ENCODE measurements at regions not wholly inside any gene's neighbourhood (a gene's known extent, or its start where the extent isn't known, plus 50 kb on each side); places are given as distances from the start of the nearest gene placed in this dataset.
"Not testable (repeated sequence)": the region's sequence is repeated elsewhere in the genome, so short reads cannot be mapped to it uniquely, and the experiment has no call there.

DNA sequence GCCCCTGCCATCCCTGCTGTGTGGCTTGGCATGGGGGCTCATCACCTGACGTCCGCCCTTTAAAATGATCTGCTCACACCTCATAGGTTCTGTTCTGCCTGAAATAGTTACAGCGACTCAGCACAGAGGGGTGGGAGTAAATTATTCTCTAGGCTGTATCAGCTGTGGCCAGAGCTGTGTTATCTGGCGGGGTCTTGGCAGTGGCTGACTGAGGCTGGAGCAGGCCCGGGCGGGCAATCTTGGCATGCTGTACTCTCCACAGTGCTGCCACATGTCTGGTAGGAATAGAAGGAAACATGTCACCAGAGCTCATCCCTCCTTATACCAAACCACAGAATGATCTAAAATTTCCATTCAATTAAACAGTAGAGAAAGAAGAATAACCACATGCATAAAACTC, 499.9 kb upstream of the LMCD1 start:
- H3K27me3 ChIP-seq (ENCODE audit: control insufficient read depth in 2 of 2, insufficient read depth in 1 of 2, low read length in 1 of 2), result no peaks in the 10 kb centered on the region
- H3K36me3 ChIP-seq (ENCODE audit: control insufficient read depth in 2 of 2, insufficient read depth in 2 of 2, low read length in 1 of 2), result no peaks in the 10 kb centered on the region

DNA sequence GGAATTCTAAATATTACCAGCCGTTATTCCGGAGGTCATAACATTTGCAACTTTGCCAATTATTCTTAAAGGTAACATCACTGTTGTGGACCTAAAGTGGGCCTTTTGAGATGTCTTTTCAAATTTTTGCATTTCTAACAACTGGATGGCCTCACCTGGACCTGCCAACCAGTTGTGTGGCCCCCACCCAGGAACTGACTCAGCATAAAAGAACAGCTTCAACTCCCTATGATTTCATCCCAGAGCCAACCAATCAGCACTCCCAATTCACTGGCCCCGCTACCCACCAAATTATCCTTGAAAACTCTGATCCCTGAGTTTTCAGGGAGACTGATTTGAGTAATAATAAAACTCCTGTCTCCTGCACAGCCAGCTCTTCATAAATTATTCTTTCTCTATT, 489.7 kb upstream of the LMCD1 start:
- 96% methylated on average over 3 of the region's 3 CpGs for WGBS
- no peaks in the 10 kb centered on the region for H3K4me1 ChIP-seq (ENCODE audit: control insufficient read depth in 2 of 2, insufficient read depth in 2 of 2, low read length in 2 of 2)
- no peak overlapping the region for H3K27ac ChIP-seq (ENCODE audit: low read depth in 1 of 2, low read length in 1 of 2)
- DNase-seq (ENCODE audit: low read depth in 6 of 9, low spot score in 9 of 9), result no peak
- no peak overlapping the region for H3K4me3 ChIP-seq (ENCODE audit: low read length in 2 of 2)
- H3K36me3 ChIP-seq (ENCODE audit: control insufficient read depth in 2 of 2, insufficient read depth in 2 of 2, low read length in 1 of 2), result no peaks in the 10 kb centered on the region
- H3K27me3 ChIP-seq (ENCODE audit: control insufficient read depth in 2 of 2, insufficient read depth in 1 of 2, low read length in 1 of 2), result no peaks in the 10 kb centered on the region
- H3K9me3 ChIP-seq (ENCODE audit: control insufficient read depth in 2 of 2, insufficient read depth in 1 of 2, low read length in 1 of 2), result peaks cover 0 to 5% of the 10 kb centered on the region in 2 donors

More for the DNA sequence above, 499.9 kb upstream of the LMCD1 start:
- Histone ChIP-seq H3K4me1 (ENCODE audit: control insufficient read depth in 2 of 2, insufficient read depth in 2 of 2, low read length in 2 of 2) (no peaks in the 10 kb centered on the region), H3K4me3 (ENCODE audit: low read length in 2 of 2) (no peak overlapping the region), H3K9me3 (ENCODE audit: control insufficient read depth in 2 of 2, insufficient read depth in 1 of 2, low read length in 1 of 2) (no peaks in the 10 kb centered on the region), H3K27ac (ENCODE audit: low read depth in 1 of 2, low read length in 1 of 2) (no peak overlapping the region)
- WGBS, result 92% methylated on average over 6 of the region's 6 CpGs
- no peak for DNase-seq (ENCODE audit: low read depth in 6 of 9, low spot score in 9 of 9)

DNA sequence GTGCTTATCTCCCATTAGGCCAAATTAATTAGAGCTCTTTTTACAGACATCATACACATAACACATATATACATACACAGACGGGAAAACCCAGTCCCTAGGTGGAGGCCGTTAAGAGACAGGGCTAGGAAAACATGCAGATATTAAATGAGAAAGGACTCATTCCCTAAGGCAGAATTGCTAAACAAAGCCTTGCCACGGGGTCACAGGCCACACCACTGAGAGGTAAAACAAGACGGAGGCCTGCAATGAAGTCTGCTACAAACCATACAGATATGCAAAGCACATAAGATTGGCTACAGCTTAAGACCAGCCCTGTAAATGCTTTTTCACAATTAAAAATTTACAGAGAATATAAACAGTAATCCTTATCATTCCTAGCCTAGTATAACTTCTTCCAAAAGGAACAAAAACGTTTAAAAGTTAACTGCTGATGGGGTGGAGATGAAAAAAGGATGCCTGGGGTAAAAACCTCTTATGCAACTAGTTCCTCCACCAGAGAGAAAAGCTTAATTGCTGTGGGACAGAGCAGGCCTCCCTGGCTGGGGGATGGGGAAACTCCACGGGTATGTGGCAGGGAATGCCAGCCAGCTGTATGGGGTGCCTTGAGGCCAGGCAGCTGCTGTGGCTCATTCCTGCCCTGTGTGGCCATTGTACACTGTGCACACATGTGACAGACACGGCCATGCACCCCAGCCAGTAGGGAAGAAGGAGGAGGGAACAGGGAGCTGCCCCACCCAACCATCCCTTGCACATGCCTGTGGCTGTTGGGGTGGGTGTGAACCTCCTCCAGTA, 481.4 kb upstream of the LMCD1 start:
- DNase-seq (ENCODE audit: low read depth in 6 of 9, low spot score in 9 of 9), result no peak
- H3K4me3 ChIP-seq (ENCODE audit: low read length in 2 of 2), result no peak overlapping the region
- WGBS, result 88% methylated on average over 7 of the region's 7 CpGs
- H3K36me3 ChIP-seq (ENCODE audit: control insufficient read depth in 2 of 2, insufficient read depth in 2 of 2, low read length in 1 of 2), result no peaks in the 10 kb centered on the region
- no peak overlapping the region for H3K27ac ChIP-seq (ENCODE audit: low read depth in 1 of 2, low read length in 1 of 2)
- H3K9me3 ChIP-seq (ENCODE audit: control insufficient read depth in 2 of 2, insufficient read depth in 1 of 2, low read length in 1 of 2), result peaks cover 1 to 9% of the 10 kb centered on the region in 2 donors
- no peaks in the 10 kb centered on the region for H3K27me3 ChIP-seq (ENCODE audit: control insufficient read depth in 2 of 2, insufficient read depth in 1 of 2, low read length in 1 of 2)
- H3K4me1 ChIP-seq (ENCODE audit: control insufficient read depth in 2 of 2, insufficient read depth in 2 of 2, low read length in 2 of 2), result no peaks in the 10 kb centered on the region

DNA sequence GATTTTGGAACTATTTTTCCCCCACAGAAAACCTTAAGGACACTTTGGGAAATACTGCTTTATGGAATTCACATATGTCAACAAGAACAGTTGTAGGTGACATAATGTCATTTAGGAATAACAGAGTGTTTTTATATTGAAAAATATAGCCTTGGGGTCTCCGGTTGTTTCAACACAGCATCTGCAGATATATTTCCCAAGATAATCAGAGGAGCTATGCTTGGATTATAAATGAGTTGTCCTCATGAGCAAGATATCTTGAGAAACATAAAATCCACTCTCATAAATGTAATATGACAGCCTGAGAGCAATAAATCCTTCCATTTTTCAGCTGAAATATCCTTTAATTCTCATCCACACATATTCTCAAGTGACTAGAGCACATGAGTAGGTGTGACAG, 473.7 kb upstream of the LMCD1 start:
- WGBS, result 96% methylated on average over 1 of the region's 1 CpG

DNA sequence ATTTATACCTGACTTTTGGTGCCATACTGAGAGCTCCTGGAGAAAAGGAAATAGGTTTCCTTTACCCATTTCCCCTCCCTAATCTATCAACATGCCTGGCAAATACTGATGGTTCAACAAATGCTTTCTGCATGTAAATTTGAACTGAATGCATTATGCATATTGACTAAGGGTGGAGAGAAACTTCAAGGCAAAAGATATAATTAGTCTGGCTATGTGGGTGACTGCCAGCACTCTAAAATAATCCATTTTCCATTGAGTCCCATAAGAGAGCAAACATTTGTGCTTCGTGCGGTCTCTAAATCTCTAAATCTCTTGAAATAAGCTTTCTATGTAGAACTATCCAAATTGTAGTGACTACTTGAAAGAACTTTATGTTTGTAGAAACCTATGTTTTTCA, 451.3 kb upstream of the LMCD1 start:
- H3K4me3 ChIP-seq (ENCODE audit: low read length in 2 of 2), result no peak overlapping the region
- no peaks in the 10 kb centered on the region for H3K4me1 ChIP-seq (ENCODE audit: control insufficient read depth in 2 of 2, insufficient read depth in 2 of 2, low read length in 2 of 2)
- no peak overlapping the region for H3K27ac ChIP-seq (ENCODE audit: low read depth in 1 of 2, low read length in 1 of 2)
- H3K27me3 ChIP-seq (ENCODE audit: control insufficient read depth in 2 of 2, insufficient read depth in 1 of 2, low read length in 1 of 2), result no peaks in the 10 kb centered on the region
- no peak for DNase-seq (ENCODE audit: low read depth in 6 of 9, low spot score in 9 of 9)
- no peaks in the 10 kb centered on the region for H3K36me3 ChIP-seq (ENCODE audit: control insufficient read depth in 2 of 2, insufficient read depth in 2 of 2, low read length in 1 of 2)
- 98% methylated on average over 2 of the region's 2 CpGs for WGBS
- H3K9me3 ChIP-seq (ENCODE audit: control insufficient read depth in 2 of 2, insufficient read depth in 1 of 2, low read length in 1 of 2), result no peaks in the 10 kb centered on the region

More for the DNA sequence above, 473.7 kb upstream of the LMCD1 start:
- no peaks in the 10 kb centered on the region for H3K4me1 ChIP-seq (ENCODE audit: control insufficient read depth in 2 of 2, insufficient read depth in 2 of 2, low read length in 2 of 2)
- no peak overlapping the region for H3K27ac ChIP-seq (ENCODE audit: low read depth in 1 of 2, low read length in 1 of 2)
- no peaks in the 10 kb centered on the region for H3K36me3 ChIP-seq (ENCODE audit: control insufficient read depth in 2 of 2, insufficient read depth in 2 of 2, low read length in 1 of 2)
- H3K9me3 ChIP-seq (ENCODE audit: control insufficient read depth in 2 of 2, insufficient read depth in 1 of 2, low read length in 1 of 2), result no peaks in the 10 kb centered on the region
- no peak overlapping the region for H3K4me3 ChIP-seq (ENCODE audit: low read length in 2 of 2)
- no peaks in the 10 kb centered on the region for H3K27me3 ChIP-seq (ENCODE audit: control insufficient read depth in 2 of 2, insufficient read depth in 1 of 2, low read length in 1 of 2)
- DNase-seq (ENCODE audit: low read depth in 6 of 9, low spot score in 9 of 9), result no peak

DNA sequence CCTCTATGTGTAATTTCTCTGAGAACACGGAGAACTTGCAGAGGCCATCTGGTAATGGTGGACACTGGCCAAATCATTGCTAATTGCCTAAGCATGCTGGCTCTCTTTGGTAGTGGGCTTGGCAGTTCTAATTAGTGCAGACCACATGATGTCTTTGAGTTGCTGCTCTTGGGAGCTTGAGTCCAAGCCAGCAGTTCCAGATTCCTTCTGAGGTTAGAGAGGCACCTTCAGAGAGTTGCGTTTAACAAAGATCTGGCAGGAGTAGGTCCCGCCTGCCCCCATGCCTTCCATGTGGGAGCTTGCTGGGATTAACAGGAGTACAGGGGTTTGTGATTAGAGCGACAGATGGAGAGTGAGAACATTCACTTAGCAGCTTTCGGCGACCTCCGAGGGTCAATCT, 449.0 kb upstream of the LMCD1 start:
- H3K27ac ChIP-seq (ENCODE audit: low read depth in 1 of 2, low read length in 1 of 2), result no peak overlapping the region
- no peaks in the 10 kb centered on the region for H3K9me3 ChIP-seq (ENCODE audit: control insufficient read depth in 2 of 2, insufficient read depth in 1 of 2, low read length in 1 of 2)
- no peak overlapping the region for H3K4me3 ChIP-seq (ENCODE audit: low read length in 2 of 2)
- H3K4me1 ChIP-seq (ENCODE audit: control insufficient read depth in 2 of 2, insufficient read depth in 2 of 2, low read length in 2 of 2), result no peaks in the 10 kb centered on the region
- H3K27me3 ChIP-seq (ENCODE audit: control insufficient read depth in 2 of 2, insufficient read depth in 1 of 2, low read length in 1 of 2), result no peaks in the 10 kb centered on the region
- DNase-seq (ENCODE audit: low read depth in 6 of 9, low spot score in 9 of 9), result no peak
- WGBS, result 86% methylated on average over 7 of the region's 7 CpGs
- no peaks in the 10 kb centered on the region for H3K36me3 ChIP-seq (ENCODE audit: control insufficient read depth in 2 of 2, insufficient read depth in 2 of 2, low read length in 1 of 2)

DNA sequence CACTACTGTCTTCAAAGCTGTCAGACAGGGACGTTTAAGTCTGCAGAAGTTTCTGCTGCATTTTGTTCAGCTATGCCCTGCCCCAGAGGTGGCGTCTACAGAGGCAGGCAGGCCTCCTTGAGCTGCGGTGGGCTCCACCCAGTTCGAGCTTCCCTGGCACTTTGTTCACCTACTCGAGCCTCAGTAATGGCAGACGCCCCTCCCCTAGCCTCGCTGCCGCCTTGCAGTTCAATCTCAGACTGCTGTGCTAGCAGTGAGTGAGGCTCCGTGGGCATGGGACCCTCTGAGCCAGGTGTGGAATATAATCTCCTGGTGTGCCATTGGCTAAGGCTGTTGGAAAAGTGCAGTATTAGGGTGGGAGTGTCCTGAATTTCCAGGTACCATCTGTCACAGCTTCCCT, 433.5 kb upstream of the LMCD1 start:
- DNase-seq (ENCODE audit: low read depth in 6 of 9, low spot score in 9 of 9); H3K27ac ChIP-seq (ENCODE audit: low read depth in 1 of 2, low read length in 1 of 2); H3K27me3 ChIP-seq (ENCODE audit: control insufficient read depth in 2 of 2, insufficient read depth in 1 of 2, low read length in 1 of 2); H3K4me3 ChIP-seq (ENCODE audit: low read length in 2 of 2); H3K4me1 ChIP-seq (ENCODE audit: control insufficient read depth in 2 of 2, insufficient read depth in 2 of 2, low read length in 2 of 2); H3K9me3 ChIP-seq (ENCODE audit: control insufficient read depth in 2 of 2, insufficient read depth in 1 of 2, low read length in 1 of 2); H3K36me3 ChIP-seq (ENCODE audit: control insufficient read depth in 2 of 2, insufficient read depth in 2 of 2, low read length in 1 of 2): not testable (repeated sequence)
- WGBS, result 93% methylated on average over 9 of the region's 9 CpGs

DNA sequence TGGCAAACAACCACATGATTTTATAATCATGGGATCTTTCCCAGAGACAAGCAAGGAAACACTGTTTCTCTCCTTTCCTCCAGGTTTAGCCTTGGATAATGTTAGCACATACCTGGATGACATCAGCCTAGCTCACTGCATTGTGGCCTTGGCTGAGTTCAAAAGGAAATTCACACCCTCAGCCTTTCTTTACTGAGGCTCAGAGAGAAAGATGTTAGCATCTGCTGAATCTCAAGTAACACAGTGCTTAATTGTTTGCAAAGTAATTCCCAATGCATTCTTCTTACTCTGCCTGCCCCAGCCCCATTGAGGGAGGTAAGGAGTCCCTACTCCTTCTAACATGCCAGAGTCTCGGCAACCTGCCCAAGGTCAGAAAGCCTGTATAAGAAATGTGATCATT, 432.2 kb upstream of the LMCD1 start:
- peaks cover 0 to 6% of the 10 kb centered on the region in 2 donors for H3K9me3 ChIP-seq (ENCODE audit: control insufficient read depth in 2 of 2, insufficient read depth in 1 of 2, low read length in 1 of 2)
- DNase-seq (ENCODE audit: low read depth in 6 of 9, low spot score in 9 of 9), result no peak
- no peak overlapping the region for H3K4me3 ChIP-seq (ENCODE audit: low read length in 2 of 2)
- no peaks in the 10 kb centered on the region for H3K36me3 ChIP-seq (ENCODE audit: control insufficient read depth in 2 of 2, insufficient read depth in 2 of 2, low read length in 1 of 2)
- H3K4me1 ChIP-seq (ENCODE audit: control insufficient read depth in 2 of 2, insufficient read depth in 2 of 2, low read length in 2 of 2), result no peaks in the 10 kb centered on the region
- H3K27ac ChIP-seq (ENCODE audit: low read depth in 1 of 2, low read length in 1 of 2), result no peak overlapping the region
- 83% methylated on average over 1 of the region's 1 CpG for WGBS
- H3K27me3 ChIP-seq (ENCODE audit: control insufficient read depth in 2 of 2, insufficient read depth in 1 of 2, low read length in 1 of 2), result no peaks in the 10 kb centered on the region

DNA sequence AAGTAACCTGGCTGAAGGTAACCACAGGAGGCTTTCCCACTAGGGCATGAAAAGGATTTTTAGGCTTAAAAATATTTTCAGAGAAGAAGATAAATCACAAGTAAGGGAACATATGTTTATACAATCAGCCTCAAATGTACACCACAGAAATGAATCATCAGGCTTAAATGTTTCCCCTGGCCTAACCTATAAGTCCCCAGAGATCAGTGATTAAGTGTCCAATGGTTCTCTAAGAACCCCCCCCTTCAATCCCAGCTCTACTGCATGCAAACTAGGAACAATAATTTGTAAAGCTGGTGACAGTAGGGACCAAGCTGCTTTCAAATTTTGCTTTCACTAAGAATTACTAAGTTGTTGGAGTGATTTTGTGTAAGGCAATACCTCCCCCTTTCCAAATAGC, 431.6 kb upstream of the LMCD1 start:
- Histone ChIP-seq H3K27ac (ENCODE audit: low read depth in 1 of 2, low read length in 1 of 2) (no peak overlapping the region), H3K27me3 (ENCODE audit: control insufficient read depth in 2 of 2, insufficient read depth in 1 of 2, low read length in 1 of 2) (no peaks in the 10 kb centered on the region), H3K4me3 (ENCODE audit: low read length in 2 of 2) (no peak overlapping the region), H3K36me3 (ENCODE audit: control insufficient read depth in 2 of 2, insufficient read depth in 2 of 2, low read length in 1 of 2) (no peaks in the 10 kb centered on the region), H3K9me3 (ENCODE audit: control insufficient read depth in 2 of 2, insufficient read depth in 1 of 2, low read length in 1 of 2) (peaks cover 0 to 6% of the 10 kb centered on the region in 2 donors), H3K4me1 (ENCODE audit: control insufficient read depth in 2 of 2, insufficient read depth in 2 of 2, low read length in 2 of 2) (no peaks in the 10 kb centered on the region)
- no peak for DNase-seq (ENCODE audit: low read depth in 6 of 9, low spot score in 9 of 9)
